ENCODE measurements at regions not wholly inside any gene's neighbourhood (a gene's known extent, or its start where the extent isn't known, plus 50 kb on each side); places are given as distances from the start of the nearest gene placed in this dataset.

DNA sequence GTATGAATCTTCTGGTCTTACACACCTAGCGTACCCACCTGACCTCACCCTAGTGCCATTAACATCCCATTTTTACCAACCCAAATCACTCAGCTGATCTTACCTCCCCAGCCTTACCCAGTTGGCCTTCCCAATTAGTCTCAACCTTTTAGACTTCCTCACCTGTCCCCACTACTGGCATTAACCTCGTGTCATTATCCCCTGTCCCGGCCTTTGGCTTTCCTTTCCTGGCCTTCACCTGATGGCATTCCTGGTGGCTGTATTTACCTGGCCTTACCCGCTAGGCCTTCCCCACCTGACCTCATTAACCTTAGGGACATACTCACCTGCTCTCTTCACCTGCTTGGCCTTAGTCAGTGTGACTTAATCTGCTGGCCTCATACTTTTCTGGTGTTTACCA lies 104.1 kb downstream of the IL12A start:
- TF ChIP-seq, protein P1, sequence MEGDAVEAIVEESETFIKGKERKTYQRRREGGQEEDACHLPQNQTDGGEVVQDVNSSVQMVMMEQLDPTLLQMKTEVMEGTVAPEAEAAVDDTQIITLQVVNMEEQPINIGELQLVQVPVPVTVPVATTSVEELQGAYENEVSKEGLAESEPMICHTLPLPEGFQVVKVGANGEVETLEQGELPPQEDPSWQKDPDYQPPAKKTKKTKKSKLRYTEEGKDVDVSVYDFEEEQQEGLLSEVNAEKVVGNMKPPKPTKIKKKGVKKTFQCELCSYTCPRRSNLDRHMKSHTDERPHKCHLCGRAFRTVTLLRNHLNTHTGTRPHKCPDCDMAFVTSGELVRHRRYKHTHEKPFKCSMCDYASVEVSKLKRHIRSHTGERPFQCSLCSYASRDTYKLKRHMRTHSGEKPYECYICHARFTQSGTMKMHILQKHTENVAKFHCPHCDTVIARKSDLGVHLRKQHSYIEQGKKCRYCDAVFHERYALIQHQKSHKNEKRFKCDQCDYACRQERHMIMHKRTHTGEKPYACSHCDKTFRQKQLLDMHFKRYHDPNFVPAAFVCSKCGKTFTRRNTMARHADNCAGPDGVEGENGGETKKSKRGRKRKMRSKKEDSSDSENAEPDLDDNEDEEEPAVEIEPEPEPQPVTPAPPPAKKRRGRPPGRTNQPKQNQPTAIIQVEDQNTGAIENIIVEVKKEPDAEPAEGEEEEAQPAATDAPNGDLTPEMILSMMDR (optimal IDR thresholded peaks at IDR 0.05 in 1 of 3, IDR thresholded peaks at IDR 0.05 in 1 of 3, conservative IDR thresholded peaks at IDR 0.05 in 1 of 3; ENCODE audit: extremely low read depth in 1 of 3, insufficient read depth in 2 of 3, low read length in 3 of 3): no peak
- no peak for TF ChIP-seq EZH2 (IDR thresholded peaks at IDR 0.05; ENCODE audit: low read length)
